SK-N-SH (cell line): ENCODE measurements at regions not wholly inside any gene's neighbourhood (a gene's known extent, or its start where the extent isn't known, plus 50 kb on each side); places are given as distances from the start of the nearest gene placed in this dataset.

Experiments used
- CTCF ChIA-PET: fragments of 300-600, 350-600 bp; formaldehyde crosslinking; extraction: SDS; loops from one replicate; lab custom pipeline; 2021; lab: Yijun Ruan, JAX
- POLR2A ChIA-PET: fragments of 350-600 bp; sonication (Branson Sonifier 250); formaldehyde crosslinking; extraction: SDS; loops from one replicate; lab custom pipeline; 2020; ENCODE audit warnings: antibody characterized with exemption, inconsistent platforms; lab: Yijun Ruan, JAX
- DNase-seq: peaks from one replicate; pipeline ENCODE4 v3.0.0; 2012
- H2AFZ ChIP-seq: fragments of 200-600 bp; sonication (generic); 2 replicates; pipeline ENCODE4 v1.8.1; 2016; ENCODE audit warnings: antibody characterized with exemption, mild to moderate bottlenecking, low read depth
- H3F3A ChIP-seq: fragments of 200-600 bp; sonication (generic); replicated peaks from 2 replicates; pipeline ENCODE3; 2016; ENCODE audit warnings: antibody characterized with exemption, mild to moderate bottlenecking; ENCODE audit not compliant: insufficient read depth
- H3K27ac ChIP-seq, 2 experiments: fragments of 200-500 bp in 1 of 2; fragments of 200-600 bp in 1 of 2; sonication (Bioruptor generic) in 1 of 2; sonication (generic), shearing (Covaris generic) in 1 of 2; 2 replicates each; pipeline versions ENCODE4 v1.5.1 to v1.6.1; 2014 to 2016; ENCODE audit warnings: low read depth in 2 of 2, inconsistent platforms in 1 of 2, low read length in 1 of 2, mild to moderate bottlenecking in 1 of 2, mixed read lengths in 1 of 2
- H3K27me3 ChIP-seq: fragments of 200-600 bp; sonication (generic), shearing (Covaris generic); 2 replicates; pipeline ENCODE4 v1.6.1; 2016; ENCODE audit warnings: mixed run types; ENCODE audit not compliant: insufficient read depth
- H3K36me3 ChIP-seq, 2 experiments: fragments of 200-500 bp in 1 of 2; fragments of 200-600 bp in 1 of 2; sonication (Bioruptor generic) in 1 of 2; sonication (generic) in 1 of 2; replicated peaks in 1 of 2; 2 replicates each; pipeline versions ENCODE3 to v1.5.1; 2014 to 2016; ENCODE audit warnings: low read length in 1 of 2, mild to moderate bottlenecking in 1 of 2; ENCODE audit not compliant: insufficient read depth in 2 of 2, control insufficient read depth in 1 of 2
- H3K4me1 ChIP-seq, 2 experiments: fragments of 200-500 bp in 1 of 2; fragments of 200-600 bp in 1 of 2; sonication (Bioruptor generic) in 1 of 2; sonication (generic), shearing (Covaris generic) in 1 of 2; 2 replicates each; pipeline versions ENCODE4 v1.5.1 to v1.6.1; 2014 to 2016; ENCODE audit warnings: low read depth in 1 of 2, low read length in 1 of 2, mixed run types in 1 of 2; ENCODE audit not compliant: insufficient read depth in 2 of 2, control insufficient read depth in 1 of 2
- H3K4me2 ChIP-seq: fragments of 200-600 bp; sonication (generic), shearing (Covaris generic); 2 replicates; pipeline ENCODE4 v1.6.1; 2017; ENCODE audit warnings: mixed run types
- H3K4me3 ChIP-seq, 2 experiments: fragments of 200-500 bp in 1 of 2; fragments of 200-600 bp in 1 of 2; sonication (Bioruptor generic) in 1 of 2; sonication (generic), shearing (Covaris generic) in 1 of 2; 2 replicates each; pipeline versions ENCODE4 v1.5.1 to v1.8.1; 2014 to 2016; ENCODE audit warnings: low read depth in 2 of 2, inconsistent platforms in 1 of 2, low read length in 1 of 2, mild to moderate bottlenecking in 1 of 2, mixed read lengths in 1 of 2, moderate library complexity in 1 of 2
- H3K79me2 ChIP-seq: fragments of 200-600 bp; sonication (generic); 2 replicates; pipeline ENCODE4 v1.8.1; 2017; ENCODE audit warnings: mild to moderate bottlenecking; ENCODE audit not compliant: insufficient read depth
- H3K9ac ChIP-seq: fragments of 200-600 bp; sonication (generic); 2 replicates; pipeline ENCODE4 v1.6.1; 2017; ENCODE audit warnings: mixed run types
- H3K9me2 ChIP-seq: fragments of 200-600 bp; sonication (generic); 2 replicates; pipeline ENCODE4 v1.6.1; 2017; ENCODE audit warnings: mixed run types
- H3K9me3 ChIP-seq: fragments of 200-600 bp; sonication (generic); 2 replicates; pipeline ENCODE4 v1.6.1; 2017; ENCODE audit warnings: mixed run types, mild to moderate bottlenecking, moderate library complexity
- H4K20me1 ChIP-seq: fragments of 200-600 bp; sonication (generic); 2 replicates; pipeline ENCODE4 v1.6.1; 2017; ENCODE audit warnings: mild to moderate bottlenecking, mixed run types; ENCODE audit not compliant: insufficient read depth
- CHD2 ChIP-seq: fragments of 150-350 bp; IDR thresholded peaks from 2 replicates; pipeline ENCODE4 v1.6.1; 2018; ENCODE audit warnings: low read length; ENCODE audit not compliant: partially characterized antibody
- CTCF ChIP-seq: fragments of 200-600 bp; sonication (generic); IDR thresholded peaks from 2 replicates; pipeline ENCODE4 v1.6.1; 2017; ENCODE audit warnings: antibody characterized with exemption, mild to moderate bottlenecking, moderate library complexity
- GATA2 ChIP-seq: sonication (generic); formaldehyde crosslinking; IDR thresholded peaks from 2 replicates; pipeline ENCODE4 v1.5.0; 2020; ENCODE audit warnings: mild to moderate bottlenecking, missing genetic modification reagents
- MAX ChIP-seq: IDR thresholded peaks from 2 replicates; pipeline ENCODE4 v1.4.0; 2012; ENCODE audit warnings: low read depth
- MXI1 ChIP-seq: IDR thresholded peaks from 2 replicates; pipeline ENCODE4 v1.6.1; 2012; ENCODE audit warnings: mild to moderate bottlenecking, low read depth, low read length, improper control_type of control experiment
- RCOR1 ChIP-seq: fragments of 150-350 bp; IDR thresholded peaks from 2 replicates; pipeline ENCODE4 v1.6.1; 2017; ENCODE audit warnings: antibody characterized with exemption, low read length
- RFX5 ChIP-seq: IDR thresholded peaks from 2 replicates; pipeline ENCODE4 v1.6.1; 2012; ENCODE audit warnings: mild to moderate bottlenecking, improper control_type of control experiment, low read length
- SIN3A ChIP-seq: IDR thresholded peaks from 2 replicates; pipeline ENCODE4 v1.6.1; 2012; ENCODE audit warnings: low read depth, mild to moderate bottlenecking, low read length, moderate library complexity, borderline replicate concordance
- WGBS: methylation state at CpG from one replicate; pipeline ENCODE4 v1.1.6; 2017; ENCODE audit warnings: low lambda C conversion rate; 5-methylcytosine and 5-hydroxymethylcytosine counted together
- TF ChIP-seq, protein P1 (sequence below): IDR thresholded peaks from 2 replicates; pipeline ENCODE4; 2012

DNA sequence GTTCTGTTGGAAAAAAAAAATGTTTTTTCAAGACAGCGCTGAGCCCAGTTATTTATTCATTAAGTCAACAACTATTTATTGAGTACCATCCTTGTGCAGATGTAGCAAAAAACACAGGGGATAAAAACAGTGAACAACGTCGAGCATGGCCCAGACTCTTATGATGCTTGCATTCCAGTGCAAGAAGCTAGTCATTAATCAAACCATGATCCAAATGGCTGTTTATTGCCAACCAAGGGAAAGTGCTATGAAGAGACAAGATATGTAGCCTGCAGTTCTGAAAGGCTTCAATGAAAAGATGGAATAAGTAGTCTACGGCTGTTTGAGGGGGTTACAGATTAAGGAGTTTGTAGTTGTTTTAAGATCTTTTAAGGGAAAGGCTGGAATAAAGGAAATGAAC lies 262.3 kb downstream of the NEBL start:
- no peak for TF ChIP-seq RFX5
- no peak for TF ChIP-seq MAX
- TF ChIP-seq CHD2 = no peak
- TF ChIP-seq, protein P1, sequence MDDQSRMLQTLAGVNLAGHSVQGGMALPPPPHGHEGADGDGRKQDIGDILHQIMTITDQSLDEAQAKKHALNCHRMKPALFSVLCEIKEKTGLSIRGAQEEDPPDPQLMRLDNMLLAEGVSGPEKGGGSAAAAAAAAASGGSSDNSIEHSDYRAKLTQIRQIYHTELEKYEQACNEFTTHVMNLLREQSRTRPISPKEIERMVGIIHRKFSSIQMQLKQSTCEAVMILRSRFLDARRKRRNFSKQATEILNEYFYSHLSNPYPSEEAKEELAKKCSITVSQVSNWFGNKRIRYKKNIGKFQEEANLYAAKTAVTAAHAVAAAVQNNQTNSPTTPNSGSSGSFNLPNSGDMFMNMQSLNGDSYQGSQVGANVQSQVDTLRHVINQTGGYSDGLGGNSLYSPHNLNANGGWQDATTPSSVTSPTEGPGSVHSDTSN = no peak
- no peak for TF ChIP-seq MXI1
- no peak for TF ChIP-seq RCOR1
- H3K27me3 ChIP-seq = no peaks in the 10 kb centered on the region
- no peak overlapping the region for H3K4me2 ChIP-seq
- no peak overlapping the region for H3K27ac ChIP-seq
- H3K4me1 ChIP-seq = peaks cover 0 to 3% of the 10 kb centered on the region in 2 experiments; a peak in 2 of 4 replicates
- WGBS = 36% methylated on average over 4 of the region's 4 CpGs
- H3K9me2 ChIP-seq = no peaks in the 10 kb centered on the region
- CTCF ChIA-PET = interaction anchor here (1.8 kb wide), 1 partner anchor 12 kb away, joined by 4 read pairs; no protein-coding TSS in a partner anchor
- no peak overlapping the region for H3K9ac ChIP-seq
- no peak overlapping the region for H3K4me3 ChIP-seq
- no peaks in the 10 kb centered on the region for H3K9me3 ChIP-seq
- no peaks in the 10 kb centered on the region for H4K20me1 ChIP-seq
- H3K79me2 ChIP-seq = no peaks in the 10 kb centered on the region
- H3F3A ChIP-seq = no peaks in the 10 kb centered on the region
- H3K36me3 ChIP-seq = no peaks in the 10 kb centered on the region
- POLR2A ChIA-PET = no interaction called here
- H2AFZ ChIP-seq = no peak overlapping the region
- no peak for DNase-seq

GRCh38 chr10:20633714-20634113 lies 263.4 kb downstream of the NEBL start:
- 49% methylated on average over 4 of the region's 4 CpGs for WGBS
- CTCF ChIA-PET = interaction anchor here (1.8 kb wide), 1 partner anchor 11 kb away, joined by 4 read pairs; no protein-coding TSS in a partner anchor

More at GRCh38 chr10:20633714-20634113, 263.4 kb downstream of the NEBL start:
- Histone ChIP-seq H3K9ac (no peak overlapping the region), H3K27ac (no peak overlapping the region), H3K27me3 (no peaks in the 10 kb centered on the region), H4K20me1 (no peaks in the 10 kb centered on the region), H3K79me2 (no peaks in the 10 kb centered on the region), H2AFZ (no peak overlapping the region), H3K4me3 (no peak overlapping the region), H3K36me3 (no peaks in the 10 kb centered on the region), H3K9me3 (no peaks in the 10 kb centered on the region), H3K9me2 (no peaks in the 10 kb centered on the region), H3K4me1 (peaks cover 0 to 3% of the 10 kb centered on the region in 2 experiments; a peak in 2 of 4 replicates), H3F3A (no peaks in the 10 kb centered on the region), H3K4me2 (no peak overlapping the region)
- DNase-seq = no peak
- TF ChIP-seq CTCF (no peak), GATA2 (no peak), SIN3A (no peak)
- POLR2A ChIA-PET = no interaction called here
